ENCODE measurements at regions not wholly inside any gene's neighbourhood (a gene's known extent, or its start where the extent isn't known, plus 50 kb on each side); places are given as distances from the start of the nearest gene placed in this dataset.

GRCh38 chr3:166955201-166955939 lies 424.7 kb downstream of the ZBBX start:
- Histone ChIP-seq H2AFZ (ENCODE audit: insufficient read depth, low read depth, low read length, poor library complexity, severe bottlenecking) (no peak overlapping the region), H3K4me1 (ENCODE audit: control insufficient read depth in 2 of 2, insufficient read depth in 2 of 2, low read length in 2 of 2) (no peaks in the 10 kb centered on the region), H3K9me3 (ENCODE audit: control extremely low read depth in 1 of 3, control insufficient read depth in 2 of 3, insufficient read depth in 1 of 3, low read length in 2 of 3) (peaks cover 0 to 8% (median 3%) of the 10 kb centered on the region in 3 donors), H3K27me3 (replicated peaks in 1 of 4; ENCODE audit: control extremely low read depth in 1 of 4, control insufficient read depth in 3 of 4, insufficient read depth in 4 of 4, low read length in 3 of 4) (no peaks in the 10 kb centered on the region), H3K36me3 (replicated peaks in 1 of 2; ENCODE audit: control extremely low read depth in 1 of 2, control insufficient read depth in 1 of 2, extremely low read depth in 1 of 2, insufficient read depth in 2 of 2, low read length in 1 of 2) (no peaks in the 10 kb centered on the region), H3K9ac (ENCODE audit: low read length) (no peak overlapping the region), H4K20me1 (ENCODE audit: control insufficient read depth, insufficient read depth, low read length, poor library complexity, severe bottlenecking) (no peaks in the 10 kb centered on the region), H3K4me3 (ENCODE audit: control extremely low read depth in 1 of 5, extremely low read depth in 1 of 5, insufficient read depth in 1 of 5, low read depth in 2 of 5, low read length in 4 of 5) (no peak overlapping the region), H3K27ac (ENCODE audit: low read length in 2 of 2) (no peak overlapping the region), H3K79me2 (ENCODE audit: control insufficient read depth, insufficient read depth, low read length) (no peaks in the 10 kb centered on the region), H3K4me2 (replicated peaks; ENCODE audit: low read depth, low read length, poor library complexity, severe bottlenecking) (no peak overlapping the region)
- ChIA-PET POLR2A (no interaction called here), CTCF (no interaction called here)
- TF ChIP-seq CTCF (IDR thresholded peaks at IDR 0.05), result no peak
- no peak for TF ChIP-seq EZH2 (IDR thresholded peaks at IDR 0.05; ENCODE audit: borderline replicate concordance, insufficient read depth, low read depth, low read length, poor library complexity, severe bottlenecking)
- Mint-ChIP-seq H3K4me1 (no peaks in the 10 kb centered on the region), H3K27me3 (no peaks in the 10 kb centered on the region), H3K27ac (no peak overlapping the region), H3K4me3 (no peak overlapping the region), H3K9me3 (ENCODE audit: insufficient read depth) (peaks cover 3% of the 10 kb centered on the region)
- ATAC-seq (ENCODE audit: low read depth) (no peak), DNase-seq (no peak)
- intact Hi-C loops (cut with micrococcal nuclease), result no loop called here
- WGBS (ENCODE audit: insufficient coverage), result 90% methylated on average over 5 of the region's 7 CpGs

- intact Hi-C loops (cut with micrococcal nuclease), result no loop called here
- Histone ChIP-seq H4K20me1 (ENCODE audit: control insufficient read depth, insufficient read depth, low read length, poor library complexity, severe bottlenecking) (no peaks in the 10 kb centered on the region), H3K79me2 (ENCODE audit: control insufficient read depth, insufficient read depth, low read length) (no peaks in the 10 kb centered on the region), H3K27me3 (replicated peaks in 1 of 4; ENCODE audit: control extremely low read depth in 1 of 4, control insufficient read depth in 3 of 4, insufficient read depth in 4 of 4, low read length in 3 of 4) (no peaks in the 10 kb centered on the region), H2AFZ (ENCODE audit: insufficient read depth, low read depth, low read length, poor library complexity, severe bottlenecking) (no peak overlapping the region), H3K27ac (ENCODE audit: low read length in 2 of 2) (no peak overlapping the region), H3K4me3 (ENCODE audit: control extremely low read depth in 1 of 5, extremely low read depth in 1 of 5, insufficient read depth in 1 of 5, low read depth in 2 of 5, low read length in 4 of 5) (no peak overlapping the region), H3K36me3 (replicated peaks in 1 of 2; ENCODE audit: control extremely low read depth in 1 of 2, control insufficient read depth in 1 of 2, extremely low read depth in 1 of 2, insufficient read depth in 2 of 2, low read length in 1 of 2) (no peaks in the 10 kb centered on the region), H3K4me2 (replicated peaks; ENCODE audit: low read depth, low read length, poor library complexity, severe bottlenecking) (no peak overlapping the region), H3K9me3 (ENCODE audit: control extremely low read depth in 1 of 3, control insufficient read depth in 2 of 3, insufficient read depth in 1 of 3, low read length in 2 of 3) (no peaks in the 10 kb centered on the region), H3K4me1 (ENCODE audit: control insufficient read depth in 2 of 2, insufficient read depth in 2 of 2, low read length in 2 of 2) (no peaks in the 10 kb centered on the region), H3K9ac (ENCODE audit: low read length) (no peak overlapping the region)
- no peak for ATAC-seq (ENCODE audit: low read depth)
- Mint-ChIP-seq H3K27ac (no peak overlapping the region), H3K27me3 (no peaks in the 10 kb centered on the region), H3K4me3 (no peak overlapping the region), H3K9me3 (ENCODE audit: insufficient read depth) (peaks cover 7% of the 10 kb centered on the region), H3K4me1 (no peaks in the 10 kb centered on the region)
- DNase-seq, result no peak
- no CpG with 5 or more reads among the region's 3 CpGs for WGBS (ENCODE audit: insufficient coverage)
- TF ChIP-seq CTCF (IDR thresholded peaks at IDR 0.05), result no peak
- TF ChIP-seq EZH2 (IDR thresholded peaks at IDR 0.05; ENCODE audit: borderline replicate concordance, insufficient read depth, low read depth, low read length, poor library complexity, severe bottlenecking), result no peak
- ChIA-PET POLR2A (no interaction called here), CTCF (no interaction called here)
These were observed 445.2 kb downstream of the ZBBX start for GRCh38 chr3:166934879-166935278.
